GM12878 (cell line): ENCODE measurements at regions not wholly inside any gene's neighbourhood (a gene's known extent, or its start where the extent isn't known, plus 50 kb on each side); places are given as distances from the start of the nearest gene placed in this dataset.

ENCODE experiments used
- CTCF ChIP-seq, 3 experiments: IDR thresholded peaks in 2 of 3; conservative IDR thresholded peaks in 1 of 3; 2 replicates each; pipeline ENCODE4 v1.5.1; 2011; ENCODE audit warnings: low read depth in 3 of 3, low read length in 3 of 3, mild to moderate bottlenecking in 3 of 3, control low read depth in 2 of 3, moderate library complexity in 2 of 3, inconsistent platforms in 1 of 3, mixed read lengths in 1 of 3; ENCODE audit not compliant: control insufficient read depth in 2 of 3, insufficient read depth in 1 of 3; ENCODE audit errors: extremely low read depth in 1 of 3
- EZH2 ChIP-seq: IDR thresholded peaks from 2 replicates; pipeline ENCODE4 v1.6.1; 2012; ENCODE audit warnings: low read depth, mild to moderate bottlenecking, control low read depth, inconsistent platforms, low read length, borderline replicate concordance; ENCODE audit not compliant: control insufficient read depth
- GABPA ChIP-seq: IDR thresholded peaks from 2 replicates; pipeline ENCODE4 v1.6.1; 2014; ENCODE audit warnings: antibody characterized with exemption, low read depth, mild to moderate bottlenecking, inconsistent platforms
- SP1 ChIP-seq: IDR thresholded peaks from one replicate; pipeline ENCODE4 v1.6.1; 2011; ENCODE audit warnings: low read depth, low read length
- YY1 ChIP-seq: IDR thresholded peaks from 2 replicates; pipeline ENCODE4 v1.6.1; 2011; ENCODE audit warnings: low read depth, mild to moderate bottlenecking, low read length
- TF ChIP-seq, protein P1 (sequence below): IDR thresholded peaks from 2 replicates; pipeline ENCODE4 v1.6.1; 2011; ENCODE audit warnings: borderline replicate concordance, low read depth, mild to moderate bottlenecking, moderate library complexity, mixed read lengths, low read length; ENCODE audit not compliant: insufficient read depth; ENCODE audit errors: extremely low read length
- TF ChIP-seq, protein P2 (sequence below): fragments of 450-650 bp; IDR thresholded peaks from 2 replicates; pipeline ENCODE4 v1.6.1; 2017; ENCODE audit warnings: antibody characterized with exemption, mild to moderate bottlenecking, moderate library complexity

GRCh38 chr3:5630406-5630805, 442.9 kb downstream of the EDEM1 start:
- TF ChIP-seq, protein P1, sequence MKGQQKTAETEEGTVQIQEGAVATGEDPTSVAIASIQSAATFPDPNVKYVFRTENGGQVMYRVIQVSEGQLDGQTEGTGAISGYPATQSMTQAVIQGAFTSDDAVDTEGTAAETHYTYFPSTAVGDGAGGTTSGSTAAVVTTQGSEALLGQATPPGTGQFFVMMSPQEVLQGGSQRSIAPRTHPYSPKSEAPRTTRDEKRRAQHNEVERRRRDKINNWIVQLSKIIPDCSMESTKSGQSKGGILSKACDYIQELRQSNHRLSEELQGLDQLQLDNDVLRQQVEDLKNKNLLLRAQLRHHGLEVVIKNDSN = no peak
- TF ChIP-seq, protein P2, sequence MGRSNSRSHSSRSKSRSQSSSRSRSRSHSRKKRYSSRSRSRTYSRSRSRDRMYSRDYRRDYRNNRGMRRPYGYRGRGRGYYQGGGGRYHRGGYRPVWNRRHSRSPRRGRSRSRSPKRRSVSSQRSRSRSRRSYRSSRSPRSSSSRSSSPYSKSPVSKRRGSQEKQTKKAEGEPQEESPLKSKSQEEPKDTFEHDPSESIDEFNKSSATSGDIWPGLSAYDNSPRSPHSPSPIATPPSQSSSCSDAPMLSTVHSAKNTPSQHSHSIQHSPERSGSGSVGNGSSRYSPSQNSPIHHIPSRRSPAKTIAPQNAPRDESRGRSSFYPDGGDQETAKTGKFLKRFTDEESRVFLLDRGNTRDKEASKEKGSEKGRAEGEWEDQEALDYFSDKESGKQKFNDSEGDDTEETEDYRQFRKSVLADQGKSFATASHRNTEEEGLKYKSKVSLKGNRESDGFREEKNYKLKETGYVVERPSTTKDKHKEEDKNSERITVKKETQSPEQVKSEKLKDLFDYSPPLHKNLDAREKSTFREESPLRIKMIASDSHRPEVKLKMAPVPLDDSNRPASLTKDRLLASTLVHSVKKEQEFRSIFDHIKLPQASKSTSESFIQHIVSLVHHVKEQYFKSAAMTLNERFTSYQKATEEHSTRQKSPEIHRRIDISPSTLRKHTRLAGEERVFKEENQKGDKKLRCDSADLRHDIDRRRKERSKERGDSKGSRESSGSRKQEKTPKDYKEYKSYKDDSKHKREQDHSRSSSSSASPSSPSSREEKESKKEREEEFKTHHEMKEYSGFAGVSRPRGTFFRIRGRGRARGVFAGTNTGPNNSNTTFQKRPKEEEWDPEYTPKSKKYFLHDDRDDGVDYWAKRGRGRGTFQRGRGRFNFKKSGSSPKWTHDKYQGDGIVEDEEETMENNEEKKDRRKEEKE = no peak
- TF ChIP-seq CTCF (IDR thresholded peaks at IDR 0.05 in 2 of 3, conservative IDR thresholded peaks at IDR 0.05 in 1 of 3; ENCODE audit: control insufficient read depth in 2 of 3, extremely low read depth in 1 of 3, insufficient read depth in 1 of 3, low read depth in 3 of 3, low read length in 3 of 3) = no peak
- no peak for TF ChIP-seq EZH2
- no peak for TF ChIP-seq SP1
- no peak for TF ChIP-seq YY1
- TF ChIP-seq GABPA = no peak
